Keratinocyte (primary cell): ENCODE measurements at regions not wholly inside any gene's neighbourhood (a gene's known extent, or its start where the extent isn't known, plus 50 kb on each side); places are given as distances from the start of the nearest gene placed in this dataset.
"Not testable (repeated sequence)": the region's sequence is repeated elsewhere in the genome, so short reads cannot be mapped to it uniquely, and the experiment has no call there.

Source experiments
- DNase-seq: peaks from one replicate; pipeline ENCODE4 v3.0.0-alpha.2; 2011; ENCODE audit warnings: low read depth, missing footprints, low spot score
- FAIRE-seq: peaks from 2 replicates; lab custom pipeline; 2011; peaks lifted over from hg19 to GRCh38; lab: Jason Lieb, UNC
- H2AFZ ChIP-seq: 2 replicates; pipeline ENCODE4 v1.6.0; 2012; ENCODE audit warnings: low read length, control low read depth, inconsistent platforms; ENCODE audit not compliant: control insufficient read depth
- H3K27ac ChIP-seq: 2 replicates; pipeline ENCODE4 v1.5.1; 2011; ENCODE audit warnings: low read length; ENCODE audit not compliant: control insufficient read depth, insufficient read depth
- H3K27me3 ChIP-seq: 3 replicates; pipeline ENCODE4 v1.6.0; 2011; ENCODE audit warnings: low read length; ENCODE audit not compliant: control insufficient read depth, insufficient read depth; ENCODE audit errors: extremely low read depth
- H3K36me3 ChIP-seq, 2 experiments: 2 replicates in 1 of 2; 3 replicates in 1 of 2; pipeline ENCODE4 v1.5.1; 2011; ENCODE audit warnings: low read length in 2 of 2, mild to moderate bottlenecking in 1 of 2; ENCODE audit not compliant: control insufficient read depth in 2 of 2, insufficient read depth in 2 of 2; ENCODE audit errors: extremely low read depth in 1 of 2
- H3K4me1 ChIP-seq: 3 replicates; pipeline ENCODE4 v1.5.1; 2011; ENCODE audit warnings: low read length; ENCODE audit not compliant: control insufficient read depth, insufficient read depth; ENCODE audit errors: extremely low read depth
- H3K4me2 ChIP-seq: 3 replicates; pipeline ENCODE4 v1.6.0; 2011; ENCODE audit warnings: low read depth, low read length; ENCODE audit not compliant: control insufficient read depth, insufficient read depth; ENCODE audit errors: extremely low read depth
- H3K4me3 ChIP-seq, 3 experiments: fragments of 200-600 bp in 1 of 3; sonication (generic) in 1 of 3; 2 replicates in 2 of 3; 3 replicates in 1 of 3; pipeline ENCODE4 v1.5.1; 2011 to 2016; ENCODE audit warnings: low read length in 3 of 3, mild to moderate bottlenecking in 3 of 3, control low read depth in 2 of 3, inconsistent platforms in 1 of 3, low read depth in 1 of 3, mixed read lengths in 1 of 3, mixed run types in 1 of 3, moderate library complexity in 1 of 3; ENCODE audit not compliant: control insufficient read depth in 2 of 3, insufficient read depth in 2 of 3; ENCODE audit errors: extremely low read depth in 1 of 3
- H3K79me2 ChIP-seq: 2 replicates; pipeline ENCODE4 v1.6.0; 2012; ENCODE audit warnings: low read length; ENCODE audit not compliant: control insufficient read depth, insufficient read depth
- H3K9ac ChIP-seq: 3 replicates; pipeline ENCODE4 v1.6.0; 2011; ENCODE audit warnings: low read length; ENCODE audit not compliant: control insufficient read depth, insufficient read depth; ENCODE audit errors: extremely low read depth
- H3K9me1 ChIP-seq: 3 replicates; pipeline ENCODE4 v1.6.0; 2011; ENCODE audit warnings: low read length; ENCODE audit not compliant: control insufficient read depth, insufficient read depth; ENCODE audit errors: extremely low read depth
- H3K9me3 ChIP-seq: 2 replicates; pipeline ENCODE4 v1.5.1; 2012; ENCODE audit warnings: low read depth, low read length; ENCODE audit not compliant: control insufficient read depth
- H4K20me1 ChIP-seq: 3 replicates; pipeline ENCODE4 v1.6.0; 2011; ENCODE audit warnings: low read length; ENCODE audit not compliant: control insufficient read depth, insufficient read depth; ENCODE audit errors: extremely low read depth
- EZH2 ChIP-seq: IDR thresholded peaks from one replicate; pipeline ENCODE4 v1.6.1; 2012; ENCODE audit warnings: inconsistent platforms, mild to moderate bottlenecking, low read length, moderate library complexity
- dilution Hi-C: fragments of 300-500 bp; cut with MboI; formaldehyde crosslinking; loops from one replicate; pipeline ENCODE4 v1.7.0; 2020; ENCODE audit warnings: low sequenced_read_pairs; ENCODE audit not compliant: extremely low pct_ligation_motif_present
- TF ChIP-seq, protein P1 (sequence below), 3 experiments: IDR thresholded peaks in 1 of 3; conservative IDR thresholded peaks in 1 of 3; optimal IDR thresholded peaks in 1 of 3; 2 replicates in 2 of 3; 3 replicates in 1 of 3; pipeline versions ENCODE3 to v1.5.1; 2011; ENCODE audit warnings: low read length in 3 of 3, mild to moderate bottlenecking in 3 of 3, moderate library complexity in 2 of 3, control low read depth in 1 of 3, inconsistent platforms in 1 of 3; ENCODE audit not compliant: insufficient read depth in 2 of 3; ENCODE audit errors: extremely low read depth in 1 of 3

DNA sequence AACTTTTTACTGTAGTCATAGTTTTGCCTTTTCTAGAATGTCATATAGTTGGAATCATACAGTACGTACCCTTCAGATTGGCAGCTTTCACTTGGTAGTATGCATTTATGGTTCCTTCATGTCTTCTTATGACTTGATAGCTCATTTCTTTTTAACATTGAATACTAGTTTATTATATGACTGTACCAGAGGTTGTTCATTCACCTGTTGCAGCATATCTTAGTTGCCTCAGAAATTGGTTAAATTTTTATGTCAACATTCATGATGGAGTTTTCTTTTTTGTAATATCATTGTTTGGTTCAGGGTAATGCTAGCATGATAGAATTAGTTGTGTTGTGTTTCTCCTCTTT lies 94.8 kb upstream of the CDK13 start:
- no peak overlapping the region for H3K27ac ChIP-seq
- H4K20me1 ChIP-seq: no peaks in the 10 kb centered on the region
- no peak for TF ChIP-seq EZH2
- TF ChIP-seq, protein P1, sequence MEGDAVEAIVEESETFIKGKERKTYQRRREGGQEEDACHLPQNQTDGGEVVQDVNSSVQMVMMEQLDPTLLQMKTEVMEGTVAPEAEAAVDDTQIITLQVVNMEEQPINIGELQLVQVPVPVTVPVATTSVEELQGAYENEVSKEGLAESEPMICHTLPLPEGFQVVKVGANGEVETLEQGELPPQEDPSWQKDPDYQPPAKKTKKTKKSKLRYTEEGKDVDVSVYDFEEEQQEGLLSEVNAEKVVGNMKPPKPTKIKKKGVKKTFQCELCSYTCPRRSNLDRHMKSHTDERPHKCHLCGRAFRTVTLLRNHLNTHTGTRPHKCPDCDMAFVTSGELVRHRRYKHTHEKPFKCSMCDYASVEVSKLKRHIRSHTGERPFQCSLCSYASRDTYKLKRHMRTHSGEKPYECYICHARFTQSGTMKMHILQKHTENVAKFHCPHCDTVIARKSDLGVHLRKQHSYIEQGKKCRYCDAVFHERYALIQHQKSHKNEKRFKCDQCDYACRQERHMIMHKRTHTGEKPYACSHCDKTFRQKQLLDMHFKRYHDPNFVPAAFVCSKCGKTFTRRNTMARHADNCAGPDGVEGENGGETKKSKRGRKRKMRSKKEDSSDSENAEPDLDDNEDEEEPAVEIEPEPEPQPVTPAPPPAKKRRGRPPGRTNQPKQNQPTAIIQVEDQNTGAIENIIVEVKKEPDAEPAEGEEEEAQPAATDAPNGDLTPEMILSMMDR (optimal IDR thresholded peaks at IDR 0.05 in 1 of 3, IDR thresholded peaks at IDR 0.05 in 1 of 3, conservative IDR thresholded peaks at IDR 0.05 in 1 of 3; ENCODE audit: extremely low read depth in 1 of 3, insufficient read depth in 2 of 3, low read length in 3 of 3): no peak
- no peak overlapping the region for H2AFZ ChIP-seq
- no peaks in the 10 kb centered on the region for H3K9me1 ChIP-seq
- peak overlapping the region; percentile 59 for H3K4me2 ChIP-seq
- H3K9ac ChIP-seq: no peak overlapping the region
- no peaks in the 10 kb centered on the region for H3K9me3 ChIP-seq
- no peaks in the 10 kb centered on the region for H3K36me3 ChIP-seq
- dilution Hi-C loops: no loop called here
- no peaks in the 10 kb centered on the region for H3K4me1 ChIP-seq
- no peak for DNase-seq
- H3K4me3 ChIP-seq: peak overlapping the region in 1 of 3 experiments; percentile 54
- peaks cover 14% of the 10 kb centered on the region for H3K27me3 ChIP-seq
- no peaks in the 10 kb centered on the region for H3K79me2 ChIP-seq
- FAIRE-seq: no peak

DNA sequence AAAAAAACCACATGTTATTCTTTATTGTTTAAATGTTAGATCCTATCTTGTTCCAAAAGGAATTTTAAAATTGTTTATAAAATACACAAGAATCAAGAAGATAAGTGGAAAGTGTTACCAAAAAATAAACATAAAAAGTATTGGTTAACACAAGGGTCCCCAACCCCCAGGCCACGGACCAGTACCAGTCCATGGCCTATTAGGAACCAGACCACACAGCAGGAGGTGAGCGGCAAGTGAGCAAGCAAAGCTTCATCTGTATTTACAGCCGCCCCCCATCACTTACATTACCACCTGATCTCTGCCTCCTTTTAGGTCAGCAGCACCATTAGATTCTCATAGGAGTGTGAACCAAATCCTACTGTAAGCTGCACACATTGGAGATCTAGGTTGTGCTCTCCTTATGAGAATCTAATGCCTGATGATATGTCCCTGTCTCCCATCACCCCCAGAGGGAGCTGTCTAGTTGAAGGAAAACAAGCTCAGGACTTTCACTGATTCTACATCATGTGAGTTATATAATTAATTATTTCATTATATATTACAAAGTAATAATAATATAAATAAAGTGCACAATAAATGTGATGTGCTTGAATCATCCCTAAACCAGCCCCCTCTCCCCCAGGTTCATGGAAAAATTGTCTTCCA lies 86.3 kb upstream of the CDK13 start:
- dilution Hi-C loops, H3K4me1 ChIP-seq: not testable (repeated sequence)
- TF ChIP-seq, protein P1 (optimal IDR thresholded peaks at IDR 0.05 in 1 of 3, IDR thresholded peaks at IDR 0.05 in 1 of 3, conservative IDR thresholded peaks at IDR 0.05 in 1 of 3; ENCODE audit: extremely low read depth in 1 of 3, insufficient read depth in 2 of 3, low read length in 3 of 3): peak in 1 of 3 experiments; percentile 26

DNA sequence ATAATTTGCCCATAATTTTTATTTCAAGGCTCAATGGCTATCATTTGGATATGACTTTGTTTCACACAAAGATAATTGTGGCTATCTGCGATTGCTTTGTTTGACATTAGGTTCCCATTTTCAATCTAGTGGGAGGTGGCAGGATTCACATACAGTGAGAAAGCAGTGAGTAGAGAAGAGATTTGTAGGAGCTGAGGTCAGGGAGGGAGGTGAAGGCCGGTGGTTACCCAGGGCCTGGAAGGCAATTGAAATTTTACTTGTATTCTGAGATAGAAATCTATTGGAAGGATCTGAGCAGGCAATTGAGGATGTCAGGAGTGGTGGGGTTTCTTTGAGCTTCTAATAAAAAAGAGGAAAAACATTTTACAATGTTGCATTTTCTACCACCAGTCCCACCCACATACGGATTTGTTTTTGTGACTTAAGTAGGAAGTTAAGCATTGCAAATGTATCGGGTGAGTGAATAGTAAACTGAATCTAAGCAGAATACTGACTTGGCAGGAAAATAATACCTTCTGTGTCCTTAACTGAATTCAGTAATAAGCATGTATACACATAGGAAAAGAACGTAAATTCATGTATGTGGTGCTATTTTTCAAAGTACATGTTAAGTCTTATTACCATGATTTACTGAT lies 80.1 kb upstream of the CDK13 start:
- H3K27me3 ChIP-seq, H2AFZ ChIP-seq, H3K9ac ChIP-seq, dilution Hi-C loops, H3K4me3 ChIP-seq, H3K27ac ChIP-seq, H3K9me3 ChIP-seq, H3K9me1 ChIP-seq, H3K4me1 ChIP-seq, H3K79me2 ChIP-seq, H3K36me3 ChIP-seq, H3K4me2 ChIP-seq, FAIRE-seq, H4K20me1 ChIP-seq, DNase-seq: not testable (repeated sequence)

More for the DNA sequence above, 86.3 kb upstream of the CDK13 start:
- not testable (repeated sequence) for H3K79me2 ChIP-seq, H3K4me3 ChIP-seq, DNase-seq, H3K27me3 ChIP-seq, H4K20me1 ChIP-seq, H2AFZ ChIP-seq, H3K9me3 ChIP-seq, H3K36me3 ChIP-seq, FAIRE-seq, H3K4me2 ChIP-seq, H3K9me1 ChIP-seq, H3K9ac ChIP-seq, H3K27ac ChIP-seq

DNA sequence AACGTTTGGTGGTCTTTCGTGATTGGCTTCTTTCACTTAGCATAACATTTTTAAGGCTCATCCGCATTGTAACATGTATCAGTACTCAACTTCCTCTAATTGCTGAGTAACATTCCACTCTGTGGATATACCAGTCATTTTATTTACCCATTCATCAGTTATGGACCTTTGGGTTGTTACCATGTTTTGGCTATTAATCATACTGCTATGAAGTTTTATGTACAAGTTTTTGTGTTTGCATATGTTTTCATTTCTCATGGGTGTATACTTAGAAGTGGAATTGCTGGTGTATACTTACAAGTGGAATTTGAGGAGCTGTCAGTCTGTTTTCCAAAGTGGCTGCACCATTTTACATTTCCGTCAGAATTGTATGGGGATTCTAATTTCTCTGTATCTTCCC lies 78.4 kb upstream of the CDK13 start:
- dilution Hi-C loops, H3K4me2 ChIP-seq, FAIRE-seq: not testable (repeated sequence)

More for the DNA sequence above, 78.4 kb upstream of the CDK13 start:
- not testable (repeated sequence) for H2AFZ ChIP-seq, H3K27ac ChIP-seq, H3K79me2 ChIP-seq, H3K9me1 ChIP-seq, H3K9ac ChIP-seq, H3K36me3 ChIP-seq, H3K27me3 ChIP-seq, H3K4me1 ChIP-seq, H3K9me3 ChIP-seq, DNase-seq, H3K4me3 ChIP-seq, H4K20me1 ChIP-seq
